K562 (cell line): ENCODE measurements at regions not wholly inside any gene's neighbourhood (a gene's known extent, or its start where the extent isn't known, plus 50 kb on each side); places are given as distances from the start of the nearest gene placed in this dataset.

Experiments
- MED1 ChIP-seq: sonication (generic); formaldehyde crosslinking; IDR thresholded peaks from 2 replicates; pipeline ENCODE4 v1.8.1; 2023; ENCODE audit warnings: missing genetic modification reagents, borderline replicate concordance
- STAT5B ChIP-seq: fragments of 250-450 bp; sonication (Bioruptor Pico); IDR thresholded peaks from 2 replicates; pipeline ENCODE4 v1.8.0; 2021; ENCODE audit warnings: mild to moderate bottlenecking, inconsistent platforms
- ZNF318 ChIP-seq, 2 experiments: fragments of 450-650 bp; IDR thresholded peaks; 2 replicates each; pipeline ENCODE4 v1.6.1; 2016; ENCODE audit warnings: mild to moderate bottlenecking in 2 of 2, borderline replicate concordance in 1 of 2, low read depth in 1 of 2, moderate library complexity in 1 of 2
- ZNF668 ChIP-seq: fragments of 250-450 bp; sonication (Bioruptor Pico); IDR thresholded peaks from 2 replicates; pipeline ENCODE4 v1.8.0; 2022; ENCODE audit warnings: mild to moderate bottlenecking, inconsistent platforms
- TF ChIP-seq, protein P1 (sequence below): fragments of 450-650 bp; IDR thresholded peaks from 2 replicates; pipeline ENCODE4 v1.6.1; 2017; ENCODE audit warnings: mild to moderate bottlenecking, moderate library complexity

- no peak for TF ChIP-seq ZNF668
- no peak for TF ChIP-seq STAT5B (CRISPR knock-in tag)
- TF ChIP-seq MED1 (CRISPR knock-in tag) = no peak
- TF ChIP-seq ZNF318 (IDR thresholded peaks at IDR 0.05; ENCODE audit: borderline replicate concordance in 1 of 2, low read depth in 1 of 2) = no peak
- TF ChIP-seq, protein P1, sequence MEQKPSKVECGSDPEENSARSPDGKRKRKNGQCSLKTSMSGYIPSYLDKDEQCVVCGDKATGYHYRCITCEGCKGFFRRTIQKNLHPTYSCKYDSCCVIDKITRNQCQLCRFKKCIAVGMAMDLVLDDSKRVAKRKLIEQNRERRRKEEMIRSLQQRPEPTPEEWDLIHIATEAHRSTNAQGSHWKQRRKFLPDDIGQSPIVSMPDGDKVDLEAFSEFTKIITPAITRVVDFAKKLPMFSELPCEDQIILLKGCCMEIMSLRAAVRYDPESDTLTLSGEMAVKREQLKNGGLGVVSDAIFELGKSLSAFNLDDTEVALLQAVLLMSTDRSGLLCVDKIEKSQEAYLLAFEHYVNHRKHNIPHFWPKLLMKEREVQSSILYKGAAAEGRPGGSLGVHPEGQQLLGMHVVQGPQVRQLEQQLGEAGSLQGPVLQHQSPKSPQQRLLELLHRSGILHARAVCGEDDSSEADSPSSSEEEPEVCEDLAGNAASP = no peak
- TF ChIP-seq, all 486 proteins: peak for 2
These were observed 99.6 kb upstream of the SCG2 start (continued) for GRCh38 chr2:223701761-223702160.
